ENCODE measurements at regions not wholly inside any gene's neighbourhood (a gene's known extent, or its start where the extent isn't known, plus 50 kb on each side); places are given as distances from the start of the nearest gene placed in this dataset.
"Not testable (repeated sequence)": the region's sequence is repeated elsewhere in the genome, so short reads cannot be mapped to it uniquely, and the experiment has no call there.

DNA sequence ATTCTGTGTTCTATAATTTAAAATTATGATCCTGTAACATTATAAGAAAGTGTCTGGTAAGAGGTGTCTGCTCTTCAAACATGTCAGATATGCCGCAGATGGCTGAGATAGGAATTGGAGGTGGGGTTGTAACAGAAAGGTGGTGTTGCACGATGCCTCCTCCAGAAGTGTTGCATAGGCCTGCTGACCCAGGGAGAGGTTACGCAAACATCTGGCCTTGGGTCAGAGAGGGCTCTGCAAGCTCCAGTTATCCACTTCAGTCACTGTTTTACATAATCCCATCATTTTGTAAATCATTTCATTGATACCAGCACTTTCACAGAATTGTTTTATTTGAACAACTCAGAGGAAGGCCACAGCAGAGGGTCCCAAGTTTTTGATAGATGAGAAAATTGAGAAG lies 256.5 kb downstream of the OSR1 start:
- H3K4me3 ChIP-seq: no peak overlapping the region
- 46% methylated on average over 3 of the region's 3 CpGs for WGBS (ENCODE audit: insufficient coverage, low coverage, low lambda C conversion rate, missing lambda C conversion rate)
- DNase-seq (no peak), ATAC-seq (peak in 2 of 4 donors; percentile 21 to 59)
- no peak for TF ChIP-seq POLR2A (IDR thresholded peaks at IDR 0.05)
- TF ChIP-seq, protein P1, sequence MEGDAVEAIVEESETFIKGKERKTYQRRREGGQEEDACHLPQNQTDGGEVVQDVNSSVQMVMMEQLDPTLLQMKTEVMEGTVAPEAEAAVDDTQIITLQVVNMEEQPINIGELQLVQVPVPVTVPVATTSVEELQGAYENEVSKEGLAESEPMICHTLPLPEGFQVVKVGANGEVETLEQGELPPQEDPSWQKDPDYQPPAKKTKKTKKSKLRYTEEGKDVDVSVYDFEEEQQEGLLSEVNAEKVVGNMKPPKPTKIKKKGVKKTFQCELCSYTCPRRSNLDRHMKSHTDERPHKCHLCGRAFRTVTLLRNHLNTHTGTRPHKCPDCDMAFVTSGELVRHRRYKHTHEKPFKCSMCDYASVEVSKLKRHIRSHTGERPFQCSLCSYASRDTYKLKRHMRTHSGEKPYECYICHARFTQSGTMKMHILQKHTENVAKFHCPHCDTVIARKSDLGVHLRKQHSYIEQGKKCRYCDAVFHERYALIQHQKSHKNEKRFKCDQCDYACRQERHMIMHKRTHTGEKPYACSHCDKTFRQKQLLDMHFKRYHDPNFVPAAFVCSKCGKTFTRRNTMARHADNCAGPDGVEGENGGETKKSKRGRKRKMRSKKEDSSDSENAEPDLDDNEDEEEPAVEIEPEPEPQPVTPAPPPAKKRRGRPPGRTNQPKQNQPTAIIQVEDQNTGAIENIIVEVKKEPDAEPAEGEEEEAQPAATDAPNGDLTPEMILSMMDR (IDR thresholded peaks at IDR 0.05): no peak
- H3K27me3 ChIP-seq: no peaks in the 10 kb centered on the region
- H3K36me3 ChIP-seq: no peaks in the 10 kb centered on the region
- no peak overlapping the region for H3K27ac ChIP-seq
- no peaks in the 10 kb centered on the region for H3K4me1 ChIP-seq
- H3K9me3 ChIP-seq: no peaks in the 10 kb centered on the region
- intact Hi-C loops (cut with DNase I): no loop called here

GRCh38 chr2:19100570-19100969 lies 257.9 kb downstream of the OSR1 start:
- ATAC-seq (no peak), DNase-seq (no peak)
- no peaks in the 10 kb centered on the region for H3K27me3 ChIP-seq
- H3K36me3 ChIP-seq: no peaks in the 10 kb centered on the region
- H3K4me1 ChIP-seq: no peaks in the 10 kb centered on the region
- H3K4me3 ChIP-seq: no peak overlapping the region
- intact Hi-C loops (cut with DNase I): no loop called here
- WGBS (ENCODE audit: insufficient coverage, low coverage, low lambda C conversion rate, missing lambda C conversion rate): 86% methylated on average over 2 of the region's 2 CpGs
- no peak overlapping the region for H3K27ac ChIP-seq
- H3K9me3 ChIP-seq: no peaks in the 10 kb centered on the region
- no peak for TF ChIP-seq POLR2A (IDR thresholded peaks at IDR 0.05)
- TF ChIP-seq, protein P1 (IDR thresholded peaks at IDR 0.05): no peak

- Histone ChIP-seq H3K4me3 (no peak overlapping the region), H3K27ac (no peak overlapping the region), H3K9me3 (no peaks in the 10 kb centered on the region), H3K4me1 (no peaks in the 10 kb centered on the region), H3K36me3 (no peaks in the 10 kb centered on the region), H3K27me3 (no peaks in the 10 kb centered on the region)
- TF ChIP-seq, protein P1 (IDR thresholded peaks at IDR 0.05): no peak
- no peak for TF ChIP-seq POLR2A (IDR thresholded peaks at IDR 0.05)
- no peak for DNase-seq
- no peak for ATAC-seq
- intact Hi-C loops (cut with DNase I): no loop called here
- WGBS (ENCODE audit: insufficient coverage, low coverage, low lambda C conversion rate, missing lambda C conversion rate): 55% methylated on average over 3 of the region's 3 CpGs
Observed at GRCh38 chr2:19099181-19099580, 259.2 kb downstream of the OSR1 start.

GRCh38 chr2:19098467-19099160 lies 259.8 kb downstream of the OSR1 start:
- H3K27ac ChIP-seq: no peak overlapping the region

GRCh38 chr2:19089476-19089875 lies 268.9 kb downstream of the OSR1 start:
- ATAC-seq; DNase-seq; H3K27ac ChIP-seq; H3K4me3 ChIP-seq; H3K9me3 ChIP-seq; H3K36me3 ChIP-seq; H3K4me1 ChIP-seq; H3K27me3 ChIP-seq; intact Hi-C loops (cut with DNase I): not testable (repeated sequence)
- whole genome bisulfite sequencing (ENCODE audit: insufficient coverage, low coverage, low lambda C conversion rate, missing lambda C conversion rate): no CpG with 5 or more reads among the region's 5 CpGs

More at GRCh38 chr2:19098467-19099160, 259.8 kb downstream of the OSR1 start:
- Histone ChIP-seq H3K4me3 (no peak overlapping the region), H3K9me3 (no peaks in the 10 kb centered on the region), H3K27me3 (no peaks in the 10 kb centered on the region), H3K36me3 (no peaks in the 10 kb centered on the region), H3K4me1 (no peaks in the 10 kb centered on the region)
- ATAC-seq (no peak), DNase-seq (no peak)
- intact Hi-C loops (cut with DNase I): no loop called here
- TF ChIP-seq, protein P1 (IDR thresholded peaks at IDR 0.05): no peak
- TF ChIP-seq POLR2A (IDR thresholded peaks at IDR 0.05): no peak
- WGBS (ENCODE audit: insufficient coverage, low coverage, low lambda C conversion rate, missing lambda C conversion rate): 89% methylated on average over 2 of the region's 2 CpGs
